Mammary epithelial cell (primary cell): ENCODE measurements at regions not wholly inside any gene's neighbourhood (a gene's known extent, or its start where the extent isn't known, plus 50 kb on each side); places are given as distances from the start of the nearest gene placed in this dataset.
A peak's percentile ranks its signal among the peaks of the same experiment; 100 is the strongest.

Experiments
- CTCF ChIP-seq, 2 donors: IDR thresholded peaks in 1 of 2; conservative IDR thresholded peaks in 1 of 2; 2 replicates each; pipeline ENCODE4 v1.5.1; 2011 to 2012; ENCODE audit warnings: inconsistent platforms in 2 of 2, low read length in 2 of 2, mild to moderate bottlenecking in 2 of 2, control low read depth in 1 of 2, low read depth in 1 of 2; ENCODE audit not compliant: insufficient read depth in 1 of 2; ENCODE audit errors: extremely low read depth in 1 of 2
- EZH2 ChIP-seq: IDR thresholded peaks from 2 replicates; pipeline ENCODE4 v1.6.1; 2012; ENCODE audit warnings: low read length, inconsistent platforms, borderline replicate concordance

DNA sequence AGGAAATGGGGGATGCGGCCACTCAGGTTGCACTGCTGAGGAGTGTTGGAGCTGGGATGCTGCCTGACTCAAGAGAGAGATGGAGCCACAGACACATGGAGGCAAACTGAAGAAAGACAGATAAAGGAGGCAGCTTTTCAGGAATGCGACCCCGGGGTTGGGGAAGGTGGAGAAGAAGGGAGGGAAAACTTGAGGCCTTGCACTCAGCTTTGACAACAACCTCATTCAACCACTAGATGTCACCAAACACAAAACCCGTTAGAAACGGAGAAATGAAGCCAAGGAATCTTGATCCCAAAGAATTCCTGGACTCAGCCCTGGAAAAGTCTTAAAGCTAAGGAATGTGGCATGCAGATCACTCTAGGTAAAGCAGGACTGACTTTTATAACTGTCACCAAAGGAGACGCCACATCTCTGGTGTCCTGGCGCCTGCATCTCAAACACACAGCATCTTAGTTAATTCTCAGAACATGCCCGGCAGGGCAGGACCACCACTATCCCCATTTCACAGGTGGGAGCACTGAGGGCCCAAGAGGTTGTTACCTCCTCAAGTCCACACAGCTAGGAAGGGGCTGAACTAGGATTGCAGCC is 59.6 kb upstream of the LMCD1 start:
- TF ChIP-seq CTCF (conservative IDR thresholded peaks at IDR 0.05 in 1 of 2, IDR thresholded peaks at IDR 0.05 in 1 of 2; ENCODE audit: extremely low read depth in 1 of 2, insufficient read depth in 1 of 2, low read depth in 1 of 2, low read length in 2 of 2) (peak; percentile 63 to 75), EZH2 (no peak)
